ENCODE measurements at regions not wholly inside any gene's neighbourhood (a gene's known extent, or its start where the extent isn't known, plus 50 kb on each side); places are given as distances from the start of the nearest gene placed in this dataset.

DNA sequence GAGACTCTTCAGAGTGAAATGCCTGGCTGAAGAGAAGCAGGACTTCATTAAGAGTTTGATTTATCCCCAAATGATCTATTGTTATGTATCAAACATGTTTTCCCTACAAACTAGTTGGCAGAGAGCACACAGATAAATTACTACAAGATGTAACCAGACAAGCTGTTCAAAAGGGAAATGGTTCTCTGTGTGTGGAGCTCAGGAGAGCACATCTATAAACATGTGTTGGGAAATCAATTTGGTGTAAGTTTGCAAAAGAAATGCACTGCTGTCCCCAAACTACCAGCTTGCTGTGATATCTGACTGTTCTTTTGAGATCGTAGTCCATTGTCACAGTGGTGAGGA is 159.2 kb downstream of the PAH start:
- CTCF ChIA-PET: no interaction called here
- H3K9me3 ChIP-seq (ENCODE audit: low read length): no peaks in the 10 kb centered on the region
- Mint-ChIP-seq H3K36me3 (no peaks in the 10 kb centered on the region), H3K9me3 (no peaks in the 10 kb centered on the region), H3K4me3 (no peak overlapping the region), H3K27ac (no peak overlapping the region), H3K4me1 (no peaks in the 10 kb centered on the region), H3K27me3 (peaks cover 0 to 8% of the 10 kb centered on the region in 2 donors)
- no peaks in the 10 kb centered on the region for H3K4me1 ChIP-seq (ENCODE audit: insufficient read depth, low read length)
- no peaks in the 10 kb centered on the region for H3K36me3 ChIP-seq (ENCODE audit: insufficient read depth, low read length)
- DNase-seq: no peak
- H3K27me3 ChIP-seq (ENCODE audit: insufficient read depth, low read length, poor library complexity, severe bottlenecking): no peaks in the 10 kb centered on the region
- H3K27ac ChIP-seq (ENCODE audit: low read depth, low read length): no peak overlapping the region
- POLR2A ChIA-PET: interaction anchor here (0.6 kb wide), 1 partner anchor 233 kb away, joined by 3 read pairs; no protein-coding TSS in a partner anchor
- H3K4me3 ChIP-seq (ENCODE audit: low read length): no peak overlapping the region

DNA sequence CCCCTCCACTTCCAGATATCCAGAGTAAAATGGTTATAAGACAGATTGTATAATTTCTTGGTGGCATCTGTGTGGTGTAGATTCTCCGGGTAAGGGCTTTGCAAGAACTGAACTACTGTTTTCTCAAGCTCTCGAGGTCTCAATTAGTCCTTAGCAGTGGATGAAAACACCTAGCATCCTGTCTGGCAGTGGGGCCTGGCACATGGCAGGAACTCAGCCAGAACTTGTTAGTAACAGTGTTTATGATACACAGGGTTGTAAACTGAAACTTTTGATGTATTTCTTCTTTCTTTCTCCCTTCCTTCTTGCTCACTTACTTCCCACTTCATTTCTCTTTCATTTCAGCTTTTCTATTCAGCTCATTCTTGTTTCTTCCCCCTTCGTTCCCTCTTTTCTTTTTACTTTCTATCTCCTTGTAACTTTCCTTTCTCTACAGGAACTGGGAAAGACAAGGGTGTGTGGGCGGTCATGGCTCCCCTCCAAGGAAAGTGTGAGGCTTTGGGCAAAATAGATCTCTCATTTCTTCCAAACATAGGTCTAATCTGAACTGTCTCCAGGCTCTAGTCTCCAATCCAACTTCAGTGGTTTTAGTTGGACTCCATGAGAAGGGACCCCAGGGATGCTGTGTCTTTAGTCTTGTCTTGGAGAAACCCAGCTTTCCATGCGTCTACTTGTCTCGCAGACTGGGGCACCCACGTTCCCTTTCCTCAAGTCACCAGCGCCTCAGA is 159.7 kb downstream of the PAH start:
- Mint-ChIP-seq H3K9me3 (no peaks in the 10 kb centered on the region), H3K27me3 (peaks cover 2 to 10% of the 10 kb centered on the region in 2 donors), H3K4me1 (no peaks in the 10 kb centered on the region), H3K36me3 (no peaks in the 10 kb centered on the region), H3K4me3 (no peak overlapping the region), H3K27ac (no peak overlapping the region)
- H3K36me3 ChIP-seq (ENCODE audit: insufficient read depth, low read length): no peaks in the 10 kb centered on the region
- H3K27me3 ChIP-seq (ENCODE audit: insufficient read depth, low read length, poor library complexity, severe bottlenecking): no peaks in the 10 kb centered on the region
- DNase-seq: no peak
- ChIA-PET CTCF (no interaction called here), POLR2A (interaction anchor here (0.6 kb wide), 1 partner anchor 234 kb away, joined by 3 read pairs; no protein-coding TSS in a partner anchor)
- no peak overlapping the region for H3K4me3 ChIP-seq (ENCODE audit: low read length)
- no peak overlapping the region for H3K27ac ChIP-seq (ENCODE audit: low read depth, low read length)
- no peaks in the 10 kb centered on the region for H3K9me3 ChIP-seq (ENCODE audit: low read length)
- no peaks in the 10 kb centered on the region for H3K4me1 ChIP-seq (ENCODE audit: insufficient read depth, low read length)

DNA sequence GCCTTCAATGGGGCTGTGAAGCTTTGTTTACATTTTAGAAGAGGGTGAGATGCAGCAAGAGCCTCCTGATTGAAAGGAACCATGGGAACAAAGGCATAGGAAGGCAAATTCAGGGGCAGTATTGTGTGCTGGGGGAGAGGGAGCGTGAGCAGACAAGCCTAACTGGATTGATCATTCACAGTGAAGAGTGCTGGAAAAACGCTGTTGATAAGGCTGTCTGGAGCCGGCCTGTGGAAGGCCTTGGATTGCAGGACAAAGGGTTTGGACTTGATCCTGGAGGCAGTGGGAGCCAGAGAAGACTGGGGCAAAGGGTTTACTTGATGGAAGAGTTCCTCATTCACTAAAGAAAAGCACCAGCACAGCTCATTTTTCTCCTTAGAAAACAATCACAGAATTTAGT is 160.5 kb downstream of the PAH start:
- no peak overlapping the region for H3K4me3 ChIP-seq (ENCODE audit: low read length)
- H3K36me3 ChIP-seq (ENCODE audit: insufficient read depth, low read length): no peaks in the 10 kb centered on the region
- peaks cover 2 to 15% of the 10 kb centered on the region in 2 donors for H3K27me3 Mint-ChIP-seq
- H3K9me3 ChIP-seq (ENCODE audit: low read length): no peaks in the 10 kb centered on the region
- ChIA-PET CTCF (no interaction called here), POLR2A (no interaction called here)
- H3K27ac ChIP-seq (ENCODE audit: low read depth, low read length): no peak overlapping the region
- no peak for DNase-seq
- H3K4me1 Mint-ChIP-seq: no peaks in the 10 kb centered on the region
- H3K36me3 Mint-ChIP-seq: no peaks in the 10 kb centered on the region
- no peak overlapping the region for H3K27ac Mint-ChIP-seq
- H3K4me3 Mint-ChIP-seq: no peak overlapping the region
- H3K4me1 ChIP-seq (ENCODE audit: insufficient read depth, low read length): no peaks in the 10 kb centered on the region
- no peaks in the 10 kb centered on the region for H3K27me3 ChIP-seq (ENCODE audit: insufficient read depth, low read length, poor library complexity, severe bottlenecking)
- no peaks in the 10 kb centered on the region for H3K9me3 Mint-ChIP-seq

DNA sequence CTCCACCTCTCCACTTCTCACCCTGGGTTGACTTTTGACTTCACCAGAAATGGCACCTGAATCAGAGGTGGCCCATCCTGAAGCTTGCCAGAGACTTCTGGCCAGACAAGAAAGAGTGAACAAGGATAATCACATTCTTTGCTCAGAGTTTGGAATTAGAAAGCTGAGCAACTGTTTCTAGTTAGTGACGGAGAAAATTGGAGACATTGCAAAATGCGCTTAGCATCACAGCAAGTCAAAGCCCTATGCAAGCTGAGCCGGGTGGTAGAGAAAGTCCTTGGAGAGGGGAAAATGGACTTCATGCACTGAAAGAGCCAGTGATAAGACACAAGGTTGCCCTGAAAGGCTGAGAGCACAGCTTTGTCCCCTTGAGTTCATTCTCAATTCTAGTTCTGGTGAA is 161.8 kb downstream of the PAH start:
- Histone ChIP-seq H3K27ac (ENCODE audit: low read depth, low read length) (no peak overlapping the region), H3K36me3 (ENCODE audit: insufficient read depth, low read length) (no peaks in the 10 kb centered on the region), H3K4me3 (ENCODE audit: low read length) (no peak overlapping the region), H3K9me3 (ENCODE audit: low read length) (no peaks in the 10 kb centered on the region), H3K27me3 (ENCODE audit: insufficient read depth, low read length, poor library complexity, severe bottlenecking) (no peaks in the 10 kb centered on the region), H3K4me1 (ENCODE audit: insufficient read depth, low read length) (no peaks in the 10 kb centered on the region)
- H3K4me3 Mint-ChIP-seq: no peak overlapping the region
- no peak for DNase-seq
- CTCF ChIA-PET: no interaction called here
- no peaks in the 10 kb centered on the region for H3K36me3 Mint-ChIP-seq
- H3K27me3 Mint-ChIP-seq: peaks cover 2 to 12% of the 10 kb centered on the region in 2 donors
- no peaks in the 10 kb centered on the region for H3K9me3 Mint-ChIP-seq
- POLR2A ChIA-PET: no interaction called here
- no peaks in the 10 kb centered on the region for H3K4me1 Mint-ChIP-seq
- no peak overlapping the region for H3K27ac Mint-ChIP-seq

DNA sequence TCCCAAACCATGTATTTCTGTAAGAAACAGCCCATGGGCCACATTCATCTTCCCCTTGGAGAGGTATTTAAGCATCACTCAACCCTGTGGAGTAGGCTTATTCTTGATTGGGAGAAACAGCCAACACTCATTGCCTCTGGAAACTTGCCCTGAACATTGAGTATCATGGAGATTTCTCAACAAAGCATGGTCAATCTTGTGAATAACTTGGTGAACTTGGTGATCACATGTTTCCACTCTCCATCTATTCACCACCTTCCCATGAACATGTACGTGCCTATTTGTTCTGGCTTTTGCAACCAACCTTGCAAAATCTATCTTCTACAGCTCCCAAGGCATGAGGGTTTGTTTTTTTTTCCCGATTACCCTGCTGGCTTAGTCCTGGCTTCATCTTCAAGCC is 163.2 kb downstream of the PAH start:
- Mint-ChIP-seq H3K9me3 (no peaks in the 10 kb centered on the region), H3K27me3 (peaks cover 2 to 12% of the 10 kb centered on the region in 2 donors), H3K4me3 (no peak overlapping the region), H3K36me3 (no peaks in the 10 kb centered on the region), H3K27ac (no peak overlapping the region), H3K4me1 (no peaks in the 10 kb centered on the region)
- DNase-seq: no peak
- no peak overlapping the region for H3K27ac ChIP-seq (ENCODE audit: low read depth, low read length)
- H3K36me3 ChIP-seq (ENCODE audit: insufficient read depth, low read length): no peaks in the 10 kb centered on the region
- no peaks in the 10 kb centered on the region for H3K9me3 ChIP-seq (ENCODE audit: low read length)
- H3K4me3 ChIP-seq (ENCODE audit: low read length): no peak overlapping the region
- POLR2A ChIA-PET: no interaction called here
- no peaks in the 10 kb centered on the region for H3K4me1 ChIP-seq (ENCODE audit: insufficient read depth, low read length)
- CTCF ChIA-PET: no interaction called here
- no peaks in the 10 kb centered on the region for H3K27me3 ChIP-seq (ENCODE audit: insufficient read depth, low read length, poor library complexity, severe bottlenecking)

DNA sequence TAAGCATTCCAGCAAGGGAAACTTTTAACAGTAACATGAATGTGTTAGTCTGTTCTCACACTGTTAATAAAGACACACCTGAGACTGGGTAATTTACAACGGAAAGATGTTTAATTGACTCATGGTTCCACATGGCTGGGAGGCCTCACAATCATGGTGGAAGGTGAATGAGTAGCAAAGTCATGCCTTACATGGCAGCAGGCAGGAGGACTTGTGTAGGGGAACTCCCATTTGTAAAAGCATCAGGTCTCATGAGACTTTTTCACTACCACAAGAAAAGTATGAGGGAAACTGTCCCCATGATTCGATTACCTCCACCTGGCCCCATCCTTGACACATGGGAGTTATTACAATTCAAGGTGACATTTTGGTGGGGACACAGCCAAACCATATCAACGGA is 168.3 kb downstream of the PAH start:
- peaks cover 9 to 12% of the 10 kb centered on the region in 2 donors for H3K27me3 Mint-ChIP-seq
- ChIA-PET POLR2A (no interaction called here), CTCF (no interaction called here)
- no peaks in the 10 kb centered on the region for H3K36me3 ChIP-seq (ENCODE audit: insufficient read depth, low read length)
- no peaks in the 10 kb centered on the region for H3K36me3 Mint-ChIP-seq
- H3K9me3 Mint-ChIP-seq: peaks cover 0 to 1% (median 0%) of the 10 kb centered on the region in 5 donors
- H3K27ac Mint-ChIP-seq: no peak overlapping the region
- no peak for DNase-seq
- no peak overlapping the region for H3K4me3 Mint-ChIP-seq
- no peaks in the 10 kb centered on the region for H3K4me1 ChIP-seq (ENCODE audit: insufficient read depth, low read length)
- no peak overlapping the region for H3K27ac ChIP-seq (ENCODE audit: low read depth, low read length)
- H3K27me3 ChIP-seq (ENCODE audit: insufficient read depth, low read length, poor library complexity, severe bottlenecking): no peaks in the 10 kb centered on the region
- no peaks in the 10 kb centered on the region for H3K4me1 Mint-ChIP-seq
- no peak overlapping the region for H3K4me3 ChIP-seq (ENCODE audit: low read length)
- no peaks in the 10 kb centered on the region for H3K9me3 ChIP-seq (ENCODE audit: low read length)

DNA sequence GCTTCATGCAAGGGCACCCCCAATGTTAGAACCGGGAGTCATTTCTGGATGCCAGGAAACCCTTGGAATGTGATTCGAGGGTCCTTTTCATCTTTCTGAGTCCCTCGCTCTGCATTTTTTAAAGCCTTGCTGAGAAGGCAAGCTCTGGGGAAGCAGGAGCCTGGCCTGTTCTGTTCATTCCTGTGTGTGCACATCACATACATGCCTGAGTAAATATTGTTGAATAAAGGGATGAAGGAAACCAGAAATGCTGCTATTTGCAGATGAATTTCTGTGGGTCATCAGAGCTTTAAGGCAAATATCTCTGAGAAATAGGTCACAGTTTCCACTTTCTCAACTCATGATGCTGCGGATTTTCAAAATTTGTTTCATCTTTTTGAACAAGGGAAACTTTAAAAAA is 170.1 kb downstream of the PAH start:
- no peaks in the 10 kb centered on the region for H3K4me1 Mint-ChIP-seq
- H3K4me3 Mint-ChIP-seq: no peak overlapping the region
- ChIA-PET CTCF (no interaction called here), POLR2A (no interaction called here)
- Histone ChIP-seq H3K36me3 (ENCODE audit: insufficient read depth, low read length) (no peaks in the 10 kb centered on the region), H3K4me3 (ENCODE audit: low read length) (no peak overlapping the region), H3K4me1 (ENCODE audit: insufficient read depth, low read length) (no peaks in the 10 kb centered on the region), H3K27ac (ENCODE audit: low read depth, low read length) (no peak overlapping the region), H3K9me3 (ENCODE audit: low read length) (no peaks in the 10 kb centered on the region), H3K27me3 (ENCODE audit: insufficient read depth, low read length, poor library complexity, severe bottlenecking) (no peaks in the 10 kb centered on the region)
- no peak for DNase-seq
- no peaks in the 10 kb centered on the region for H3K36me3 Mint-ChIP-seq
- peaks cover 0 to 1% (median 0%) of the 10 kb centered on the region in 5 donors for H3K9me3 Mint-ChIP-seq
- peaks cover 6 to 7% of the 10 kb centered on the region in 2 donors for H3K27me3 Mint-ChIP-seq
- H3K27ac Mint-ChIP-seq: no peak overlapping the region

DNA sequence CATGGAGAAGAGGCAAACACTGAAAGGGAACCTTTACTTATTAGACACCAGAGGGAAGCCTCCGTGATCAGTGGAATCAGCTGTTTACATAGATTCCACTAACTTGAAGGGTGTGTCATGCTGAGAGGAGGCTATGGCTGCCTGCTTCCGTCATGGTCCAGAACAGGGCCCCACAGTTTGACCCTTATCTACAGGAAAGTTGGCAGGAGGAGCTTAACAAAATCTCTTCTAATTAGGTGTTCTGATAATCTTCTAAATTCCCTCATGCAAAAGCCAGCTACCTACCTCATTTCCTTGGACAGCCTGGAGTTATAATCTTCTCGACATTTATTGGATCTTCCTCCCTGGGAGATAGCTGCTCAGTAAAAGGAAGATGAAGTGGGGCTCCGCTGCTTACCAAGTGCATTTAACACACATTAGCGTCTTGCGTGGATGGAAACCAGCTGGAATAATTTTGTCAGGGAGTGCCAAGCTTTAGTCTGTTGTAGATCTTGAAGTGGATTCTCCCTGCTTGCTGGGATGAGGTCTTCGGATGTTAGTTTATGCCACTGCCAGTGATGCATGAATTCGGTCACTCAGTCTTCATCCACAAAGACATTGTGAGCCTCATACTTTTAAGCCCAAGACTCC is 171.0 kb downstream of the PAH start:
- POLR2A ChIA-PET: no interaction called here
- DNase-seq: no peak
- no peaks in the 10 kb centered on the region for H3K36me3 Mint-ChIP-seq
- Histone ChIP-seq H3K27ac (ENCODE audit: low read depth, low read length) (no peak overlapping the region), H3K4me1 (ENCODE audit: insufficient read depth, low read length) (no peaks in the 10 kb centered on the region), H3K4me3 (ENCODE audit: low read length) (no peak overlapping the region), H3K36me3 (ENCODE audit: insufficient read depth, low read length) (no peaks in the 10 kb centered on the region), H3K27me3 (ENCODE audit: insufficient read depth, low read length, poor library complexity, severe bottlenecking) (no peaks in the 10 kb centered on the region), H3K9me3 (ENCODE audit: low read length) (no peaks in the 10 kb centered on the region)
- no peak overlapping the region for H3K4me3 Mint-ChIP-seq
- no peaks in the 10 kb centered on the region for H3K4me1 Mint-ChIP-seq
- CTCF ChIA-PET: no interaction called here
- no peak overlapping the region for H3K27ac Mint-ChIP-seq
- H3K9me3 Mint-ChIP-seq: peaks cover 0 to 1% (median 0%) of the 10 kb centered on the region in 5 donors
- peaks cover 4 to 7% of the 10 kb centered on the region in 2 donors for H3K27me3 Mint-ChIP-seq

All from CD8-positive, alpha-beta memory T cell (primary cell).